IPS DF 4.7 (cell line): ENCODE measurements at regions not wholly inside any gene's neighbourhood (a gene's known extent, or its start where the extent isn't known, plus 50 kb on each side); places are given as distances from the start of the nearest gene placed in this dataset.
"Not testable (repeated sequence)": the region's sequence is repeated elsewhere in the genome, so short reads cannot be mapped to it uniquely, and the experiment has no call there.

Experiments used
- DNase-seq: peaks from one replicate; pipeline ENCODE4 v3.0.0-alpha.2; 2013; ENCODE audit warnings: low spot score; ENCODE audit errors: extremely low read depth

GRCh38 chr11:70885281-70886231, 366.8 kb downstream of the SHANK2 start:
- DNase-seq: no peak

- no peak for DNase-seq
Observed at GRCh38 chr11:70886256-70886655, 366.1 kb downstream of the SHANK2 start.

GRCh38 chr11:70886676-70887541, 365.5 kb downstream of the SHANK2 start:
- DNase-seq: no peak

GRCh38 chr11:70887542-70887827, 364.9 kb downstream of the SHANK2 start:
- no peak for DNase-seq

GRCh38 chr11:70888061-70888460, 364.3 kb downstream of the SHANK2 start:
- no peak for DNase-seq

GRCh38 chr11:70889411-70889810, 363.0 kb downstream of the SHANK2 start:
- DNase-seq: no peak

- no peak for DNase-seq
Observed at GRCh38 chr11:70891844-70892380, 360.5 kb downstream of the SHANK2 start.

- DNase-seq: no peak
Observed at GRCh38 chr11:70892889-70893288, 359.5 kb downstream of the SHANK2 start.

- DNase-seq: no peak
Observed at GRCh38 chr11:70894566-70895365, 357.6 kb downstream of the SHANK2 start.

GRCh38 chr11:70895366-70895670, 357.1 kb downstream of the SHANK2 start:
- no peak for DNase-seq

- no peak for DNase-seq
Observed at GRCh38 chr11:70897429-70897828, 354.9 kb downstream of the SHANK2 start.

- no peak for DNase-seq
Observed at GRCh38 chr11:70899616-70900015, 352.8 kb downstream of the SHANK2 start.

GRCh38 chr11:70900540-70900939, 351.8 kb downstream of the SHANK2 start:
- DNase-seq: no peak

- DNase-seq: no peak
Observed at GRCh38 chr11:70901951-70902521, 350.3 kb downstream of the SHANK2 start.

GRCh38 chr11:70903229-70903628, 349.1 kb downstream of the SHANK2 start:
- not testable (repeated sequence) for DNase-seq

- no peak for DNase-seq
Observed at GRCh38 chr11:70906101-70906500, 346.3 kb downstream of the SHANK2 start.

- no peak for DNase-seq
Observed at GRCh38 chr11:70908223-70908622, 344.2 kb downstream of the SHANK2 start.

GRCh38 chr11:70910835-70911234, 341.5 kb downstream of the SHANK2 start:
- DNase-seq: no peak

- no peak for DNase-seq
Observed at GRCh38 chr11:70912226-70912840, 340.0 kb downstream of the SHANK2 start.

- DNase-seq: peak; percentile 16
Observed at GRCh38 chr11:70913715-70914231, 338.6 kb downstream of the SHANK2 start.
